ENCODE measurements at regions not wholly inside any gene's neighbourhood (a gene's known extent, or its start where the extent isn't known, plus 50 kb on each side); places are given as distances from the start of the nearest gene placed in this dataset.

DNA sequence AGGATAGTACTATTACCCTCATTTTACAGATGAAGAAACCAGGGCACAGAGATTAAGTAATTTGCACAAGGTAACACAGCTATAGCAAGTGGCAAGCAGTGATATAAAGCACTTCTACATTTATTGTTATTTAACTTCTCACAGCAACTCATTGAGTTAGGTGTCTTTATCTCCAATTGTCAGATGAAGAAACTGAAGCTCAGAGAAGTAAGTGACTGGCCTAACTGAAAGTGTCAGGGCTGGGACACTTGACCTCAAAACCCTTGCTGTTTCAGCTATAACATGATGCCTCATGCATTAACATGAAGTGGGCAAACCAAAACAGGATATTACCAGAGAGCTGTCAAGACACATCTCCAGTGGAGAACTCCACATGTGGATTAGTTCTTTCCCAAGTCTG, 65.8 kb upstream of the LEKR1 start:
- TF ChIP-seq, protein P1, sequence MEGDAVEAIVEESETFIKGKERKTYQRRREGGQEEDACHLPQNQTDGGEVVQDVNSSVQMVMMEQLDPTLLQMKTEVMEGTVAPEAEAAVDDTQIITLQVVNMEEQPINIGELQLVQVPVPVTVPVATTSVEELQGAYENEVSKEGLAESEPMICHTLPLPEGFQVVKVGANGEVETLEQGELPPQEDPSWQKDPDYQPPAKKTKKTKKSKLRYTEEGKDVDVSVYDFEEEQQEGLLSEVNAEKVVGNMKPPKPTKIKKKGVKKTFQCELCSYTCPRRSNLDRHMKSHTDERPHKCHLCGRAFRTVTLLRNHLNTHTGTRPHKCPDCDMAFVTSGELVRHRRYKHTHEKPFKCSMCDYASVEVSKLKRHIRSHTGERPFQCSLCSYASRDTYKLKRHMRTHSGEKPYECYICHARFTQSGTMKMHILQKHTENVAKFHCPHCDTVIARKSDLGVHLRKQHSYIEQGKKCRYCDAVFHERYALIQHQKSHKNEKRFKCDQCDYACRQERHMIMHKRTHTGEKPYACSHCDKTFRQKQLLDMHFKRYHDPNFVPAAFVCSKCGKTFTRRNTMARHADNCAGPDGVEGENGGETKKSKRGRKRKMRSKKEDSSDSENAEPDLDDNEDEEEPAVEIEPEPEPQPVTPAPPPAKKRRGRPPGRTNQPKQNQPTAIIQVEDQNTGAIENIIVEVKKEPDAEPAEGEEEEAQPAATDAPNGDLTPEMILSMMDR (IDR thresholded peaks at IDR 0.05): no peak
- TF ChIP-seq EZH2 (IDR thresholded peaks at IDR 0.05) (no peak), EZH2phosphoT487 (IDR thresholded peaks at IDR 0.05) (no peak)

Data from neural progenitor cell (in vitro differentiated cells).